Transverse colon (tissue), 4 donors: ENCODE measurements at regions not wholly inside any gene's neighbourhood (a gene's known extent, or its start where the extent isn't known, plus 50 kb on each side); places are given as distances from the start of the nearest gene placed in this dataset.
"Not testable (repeated sequence)": the region's sequence is repeated elsewhere in the genome, so short reads cannot be mapped to it uniquely, and the experiment has no call there.

Source experiments
- DNase-seq: peaks from one replicate; pipeline ENCODE4 v3.0.0-alpha.2; 2019
- H3K27ac ChIP-seq, 4 donors: fragments of 200-600 bp; sonication (generic); 2 replicates each; pipeline ENCODE4 v1.5.1; 2016 to 2018; ENCODE audit warnings: inconsistent platforms in 4 of 4
- H3K27me3 ChIP-seq: fragments of 200-600 bp; sonication (generic); 2 replicates; pipeline ENCODE4 v1.5.1; 2017; ENCODE audit warnings: inconsistent platforms
- H3K36me3 ChIP-seq, 4 donors: fragments of 200-600 bp; sonication (generic); 2 replicates each; pipeline ENCODE4 v1.5.1; 2017 to 2019; ENCODE audit warnings: inconsistent platforms in 4 of 4
- H3K4me1 ChIP-seq, 4 donors: fragments of 200-600 bp; sonication (generic); 2 replicates each; pipeline ENCODE4 v1.5.1; 2017 to 2020; ENCODE audit warnings: inconsistent platforms in 4 of 4
- H3K4me3 ChIP-seq, 4 donors: fragments of 200-600 bp; sonication (generic); 1 replicate in 1 of 4; 2 replicates in 3 of 4; pipeline versions ENCODE4 v1.5.1 to v1.6.1; 2017 to 2019; ENCODE audit warnings: inconsistent platforms in 4 of 4
- H3K9me3 ChIP-seq, 2 donors: fragments of 200-600 bp; sonication (generic); 2 replicates each; pipeline ENCODE4 v1.5.1; 2017 to 2019; ENCODE audit warnings: inconsistent platforms in 2 of 2
- EP300 ChIP-seq: sonication (generic); formaldehyde crosslinking; IDR thresholded peaks from one replicate; pipeline ENCODE4 v1.6.1; 2017; ENCODE audit warnings: antibody characterized with exemption, low read depth
- POLR2A ChIP-seq: fragments of 450-650 bp; IDR thresholded peaks from one replicate; pipeline ENCODE4 v1.6.1; 2016; ENCODE audit warnings: antibody characterized with exemption, mild to moderate bottlenecking, moderate library complexity
- POLR2AphosphoS5 ChIP-seq, 3 donors: sonication (generic); formaldehyde crosslinking; IDR thresholded peaks; one replicate each; pipeline ENCODE4 v1.6.1; 2016; ENCODE audit warnings: antibody characterized with exemption in 3 of 3
- WGBS, 2 donors: methylation state at CpG; one replicate each; pipeline ENCODE4 v1.1.5; 2018; ENCODE audit warnings: low coverage in 1 of 2; 5-methylcytosine and 5-hydroxymethylcytosine counted together
- in situ Hi-C, 4 donors: fragments of 200-750 bp; cut with MboI; loops; one replicate each; pipeline versions ENCODE4 v1.15.0 to v1.15.1; 2017; ENCODE audit warnings: low sequenced_read_pairs in 3 of 4, low pct_ligation_motif_present in 1 of 4, low pct_unique_long_range_greater_than_20kb in 1 of 4
- intact Hi-C: fragments of 100-400 bp; cut with DNase I; formaldehyde crosslinking; loops from one replicate; pipeline ENCODE4 v1.15.1; 2023; ENCODE audit warnings: low total_unique reads
- TF ChIP-seq, protein P1 (sequence below), 5 experiments: fragments of 200-600 bp in 3 of 5; fragments of 450-650 bp in 2 of 5; sonication (generic) in 3 of 5; IDR thresholded peaks; 1 replicate in 2 of 5; 2 replicates in 3 of 5; pipeline ENCODE4 v1.5.1; 2016 to 2017; ENCODE audit warnings: antibody characterized with exemption in 5 of 5, inconsistent platforms in 3 of 5, mild to moderate bottlenecking in 2 of 5, moderate library complexity in 1 of 5

DNA sequence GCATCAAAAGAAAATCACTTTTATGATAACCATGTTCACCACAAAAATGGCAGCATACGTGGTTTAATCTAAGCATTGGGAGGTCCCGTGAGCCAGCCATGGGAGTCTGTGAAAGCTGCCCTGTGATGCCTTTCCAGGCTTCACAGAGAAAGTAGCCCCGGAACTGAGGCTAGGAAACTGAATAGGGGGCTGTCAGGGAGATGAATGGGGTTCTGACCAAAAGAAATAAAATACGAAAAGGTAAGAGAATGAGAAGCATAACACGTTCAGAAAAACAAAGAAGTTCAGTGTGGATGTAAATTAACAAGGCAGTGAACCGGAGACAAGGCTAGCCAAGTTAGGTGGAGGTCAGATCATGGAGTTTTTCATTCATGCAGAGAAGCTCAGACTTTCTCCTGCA, 118.9 kb downstream of the ANXA2 start:
- H3K9me3 ChIP-seq, result peaks cover 0 to 13% of the 10 kb centered on the region in 2 donors
- WGBS, 2 donors, result 65 to 85% methylated on average over 6 of the region's 6 CpGs
- no peak overlapping the region for H3K27ac ChIP-seq
- no peaks in the 10 kb centered on the region for H3K27me3 ChIP-seq
- intact Hi-C loops (no loop called here), in situ Hi-C loops (loop anchor here in 1 of 4 donors (25.0 kb wide), 1 partner anchor 367 kb away; no protein-coding TSS in a partner anchor)
- TF ChIP-seq, protein P1, sequence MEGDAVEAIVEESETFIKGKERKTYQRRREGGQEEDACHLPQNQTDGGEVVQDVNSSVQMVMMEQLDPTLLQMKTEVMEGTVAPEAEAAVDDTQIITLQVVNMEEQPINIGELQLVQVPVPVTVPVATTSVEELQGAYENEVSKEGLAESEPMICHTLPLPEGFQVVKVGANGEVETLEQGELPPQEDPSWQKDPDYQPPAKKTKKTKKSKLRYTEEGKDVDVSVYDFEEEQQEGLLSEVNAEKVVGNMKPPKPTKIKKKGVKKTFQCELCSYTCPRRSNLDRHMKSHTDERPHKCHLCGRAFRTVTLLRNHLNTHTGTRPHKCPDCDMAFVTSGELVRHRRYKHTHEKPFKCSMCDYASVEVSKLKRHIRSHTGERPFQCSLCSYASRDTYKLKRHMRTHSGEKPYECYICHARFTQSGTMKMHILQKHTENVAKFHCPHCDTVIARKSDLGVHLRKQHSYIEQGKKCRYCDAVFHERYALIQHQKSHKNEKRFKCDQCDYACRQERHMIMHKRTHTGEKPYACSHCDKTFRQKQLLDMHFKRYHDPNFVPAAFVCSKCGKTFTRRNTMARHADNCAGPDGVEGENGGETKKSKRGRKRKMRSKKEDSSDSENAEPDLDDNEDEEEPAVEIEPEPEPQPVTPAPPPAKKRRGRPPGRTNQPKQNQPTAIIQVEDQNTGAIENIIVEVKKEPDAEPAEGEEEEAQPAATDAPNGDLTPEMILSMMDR (IDR thresholded peaks at IDR 0.05), result no peak
- TF ChIP-seq EP300, result no peak
- TF ChIP-seq POLR2A, result no peak
- no peak for TF ChIP-seq POLR2AphosphoS5 (IDR thresholded peaks at IDR 0.05)
- DNase-seq, result no peak
- H3K4me1 ChIP-seq, result no peaks in the 10 kb centered on the region
- no peaks in the 10 kb centered on the region for H3K36me3 ChIP-seq
- no peak overlapping the region for H3K4me3 ChIP-seq

DNA sequence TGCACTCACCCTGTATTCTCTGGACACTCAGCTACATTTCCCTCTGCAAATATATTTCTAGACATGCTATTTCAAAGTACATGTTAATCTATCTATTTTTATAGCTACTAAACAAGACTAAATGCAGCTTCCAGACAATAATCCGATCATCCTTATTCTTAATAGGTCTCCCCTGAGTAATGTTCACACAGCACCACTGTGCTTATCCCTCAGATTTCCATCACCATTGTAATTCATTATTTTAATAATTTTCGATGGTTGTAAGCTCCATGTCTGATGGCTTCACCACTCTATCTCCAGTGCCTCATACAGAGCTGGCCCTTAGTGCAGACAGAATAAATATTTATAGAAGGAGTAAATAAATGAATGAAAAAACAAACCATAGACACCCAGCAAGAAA, 117.5 kb downstream of the ANXA2 start:
- Histone ChIP-seq H3K36me3 (no peaks in the 10 kb centered on the region), H3K27me3 (peaks cover 6% of the 10 kb centered on the region), H3K27ac (no peak overlapping the region), H3K9me3 (peaks cover 0 to 13% of the 10 kb centered on the region in 2 donors), H3K4me1 (no peaks in the 10 kb centered on the region), H3K4me3 (no peak overlapping the region)
- TF ChIP-seq, protein P1 (IDR thresholded peaks at IDR 0.05), result no peak
- TF ChIP-seq EP300, result no peak
- TF ChIP-seq POLR2A, result no peak
- TF ChIP-seq POLR2AphosphoS5 (IDR thresholded peaks at IDR 0.05), result no peak
- 54 to 62% methylated on average over 2 of the region's 2 CpGs for WGBS, 2 donors
- DNase-seq, result no peak
- in situ Hi-C loops (loop anchor here in 1 of 4 donors (25.0 kb wide), 1 partner anchor 368 kb away; no protein-coding TSS in a partner anchor), intact Hi-C loops (no loop called here)

DNA sequence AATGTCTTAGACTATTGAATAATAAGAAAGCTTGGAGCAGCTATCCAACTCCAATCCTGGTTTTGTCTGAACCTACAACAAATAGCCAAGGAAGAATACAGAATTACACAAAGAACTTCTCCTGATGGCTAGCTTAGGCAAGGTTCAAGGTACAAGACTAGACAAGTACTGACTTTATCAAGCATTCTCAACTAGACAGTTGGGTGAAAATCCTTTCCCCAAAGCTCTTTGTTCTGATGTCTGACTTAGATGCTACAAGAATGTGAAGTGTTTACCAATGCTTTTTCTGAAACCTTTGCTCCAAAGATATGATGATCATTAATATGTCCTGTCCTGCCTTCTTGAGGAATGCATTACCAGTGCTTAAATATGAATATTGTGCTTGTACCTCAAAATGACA, 113.8 kb downstream of the ANXA2 start:
- H3K4me1 ChIP-seq, result no peaks in the 10 kb centered on the region
- H3K27ac ChIP-seq, result no peak overlapping the region
- no peaks in the 10 kb centered on the region for H3K9me3 ChIP-seq
- intact Hi-C loops, result no loop called here
- TF ChIP-seq POLR2A (no peak), POLR2AphosphoS5 (IDR thresholded peaks at IDR 0.05) (no peak), EP300 (no peak)
- TF ChIP-seq, protein P1 (IDR thresholded peaks at IDR 0.05), result no peak
- H3K4me3 ChIP-seq, result no peak overlapping the region
- no peak for DNase-seq
- H3K36me3 ChIP-seq, result no peaks in the 10 kb centered on the region
- in situ Hi-C loops, result loop anchor here in 1 of 4 donors (25.0 kb wide), 1 partner anchor 372 kb away; no protein-coding TSS in a partner anchor
- peaks cover 6% of the 10 kb centered on the region for H3K27me3 ChIP-seq

DNA sequence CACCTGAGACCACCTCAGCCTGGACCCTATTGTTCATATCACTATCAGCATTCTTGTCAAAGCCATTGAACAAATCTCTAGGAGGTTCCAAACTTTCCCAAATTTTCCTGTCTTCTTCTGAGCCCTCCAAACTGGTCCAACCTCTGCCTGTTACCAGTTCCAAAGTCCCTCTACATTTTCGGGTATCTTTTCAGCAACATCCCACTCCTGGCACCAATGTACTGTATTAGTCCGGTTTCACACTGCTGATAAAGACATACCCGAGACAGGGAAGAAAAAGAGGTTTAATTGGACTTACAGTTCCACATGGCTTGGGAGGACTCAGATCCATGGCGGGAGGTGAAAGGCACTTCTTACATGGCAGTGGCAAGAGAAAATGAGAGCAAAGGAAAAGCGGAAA, 101.9 kb downstream of the ANXA2 start:
- intact Hi-C loops, H3K27ac ChIP-seq, H3K27me3 ChIP-seq, DNase-seq, H3K36me3 ChIP-seq, H3K9me3 ChIP-seq, H3K4me3 ChIP-seq: not testable (repeated sequence)
- H3K4me1 ChIP-seq, result peaks cover 0 to 12% (median 8%) of the 10 kb centered on the region in 4 donors
- WGBS, 2 donors, result 86 to 94% methylated on average over 5 of the region's 5 CpGs
- in situ Hi-C loops, result loop anchor here in 1 of 4 donors (25.0 kb wide), 1 partner anchor 384 kb away; no protein-coding TSS in a partner anchor

DNA sequence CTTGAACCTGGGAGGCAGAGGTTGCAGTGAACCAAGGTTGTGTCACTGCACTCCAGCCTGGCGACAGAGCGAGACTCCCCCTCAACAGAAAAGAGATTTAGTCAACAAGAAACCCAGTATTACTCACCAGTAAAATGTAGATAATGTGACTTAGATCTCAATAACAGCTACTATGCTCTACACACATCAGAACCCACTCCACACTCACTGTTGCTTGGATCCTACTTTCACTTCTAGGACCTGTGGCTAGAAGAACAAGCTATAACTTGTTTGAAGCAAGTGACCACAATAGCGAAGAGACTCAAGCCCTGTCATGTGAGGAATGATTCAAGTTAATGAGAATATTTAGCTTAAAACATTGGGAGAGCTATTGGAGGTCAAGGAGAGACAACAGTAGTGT, 100.7 kb downstream of the ANXA2 start:
- intact Hi-C loops (no loop called here), in situ Hi-C loops (loop anchor here in 1 of 4 donors (25.0 kb wide), 1 partner anchor 385 kb away; no protein-coding TSS in a partner anchor)
- Histone ChIP-seq H3K4me1 (peaks cover 0 to 12% (median 8%) of the 10 kb centered on the region in 4 donors), H3K36me3 (no peaks in the 10 kb centered on the region), H3K4me3 (no peak overlapping the region), H3K27ac (no peak overlapping the region), H3K27me3 (no peaks in the 10 kb centered on the region), H3K9me3 (no peaks in the 10 kb centered on the region)
- no peak for DNase-seq
- WGBS, 2 donors, result 84 to 100% methylated on average over 1 to 3 of the region's 3 CpGs
- TF ChIP-seq POLR2A, result no peak
- TF ChIP-seq POLR2AphosphoS5 (IDR thresholded peaks at IDR 0.05), result no peak
- TF ChIP-seq, protein P1 (IDR thresholded peaks at IDR 0.05), result no peak
- TF ChIP-seq EP300, result no peak
